GM12878 (cell line): ENCODE measurements at regions not wholly inside any gene's neighbourhood (a gene's known extent, or its start where the extent isn't known, plus 50 kb on each side); places are given as distances from the start of the nearest gene placed in this dataset.
"Not testable (repeated sequence)": the region's sequence is repeated elsewhere in the genome, so short reads cannot be mapped to it uniquely, and the experiment has no call there.

Experiments used
- CHD1 ChIP-seq: IDR thresholded peaks from 2 replicates; pipeline ENCODE4 v1.6.1; 2012; ENCODE audit warnings: low read depth, low read length, improper control_type of control experiment
- GABPA ChIP-seq: IDR thresholded peaks from 2 replicates; pipeline ENCODE4 v1.6.1; 2014; ENCODE audit warnings: antibody characterized with exemption, low read depth, mild to moderate bottlenecking, inconsistent platforms
- RAD21 ChIP-seq: IDR thresholded peaks from 2 replicates; pipeline ENCODE4 v1.6.1; 2011; ENCODE audit warnings: mild to moderate bottlenecking, low read depth, low read length, moderate library complexity; ENCODE audit not compliant: insufficient read depth
- RB1 ChIP-seq: fragments of 450-650 bp; formaldehyde crosslinking; IDR thresholded peaks from 2 replicates; pipeline ENCODE4 v1.6.1; 2017; ENCODE audit warnings: mild to moderate bottlenecking, borderline replicate concordance

DNA sequence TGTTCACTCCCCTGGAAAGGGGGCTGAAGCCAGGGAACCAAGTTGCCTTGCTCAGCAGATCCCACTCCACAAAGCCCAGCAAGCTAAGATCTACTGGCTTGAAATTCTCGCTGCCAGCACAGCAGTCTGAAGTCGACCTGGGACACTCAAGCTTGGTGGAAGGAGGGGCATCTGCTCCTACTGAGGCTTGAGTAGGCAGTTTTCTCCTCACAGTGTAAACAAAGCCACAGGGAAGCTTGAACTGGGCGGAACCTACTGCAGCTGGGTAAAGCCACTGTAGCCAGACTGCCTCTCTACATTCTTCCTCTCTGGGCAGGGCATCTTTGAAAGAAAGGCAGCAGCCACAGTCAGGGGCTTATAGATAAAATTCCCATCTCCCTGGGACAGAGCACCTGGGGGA is 495.0 kb downstream of the USP25 start:
- TF ChIP-seq CHD1, GABPA, RB1, RAD21: not testable (repeated sequence)
